Lower leg skin (tissue), 3 donors: ENCODE measurements at regions not wholly inside any gene's neighbourhood (a gene's known extent, or its start where the extent isn't known, plus 50 kb on each side); places are given as distances from the start of the nearest gene placed in this dataset.

Experiments
- POLR2A ChIP-seq, 2 donors: fragments of 450-650 bp; IDR thresholded peaks; one replicate each; pipeline ENCODE4 v1.6.1; 2016 to 2017; ENCODE audit warnings: antibody characterized with exemption in 2 of 2, mild to moderate bottlenecking in 1 of 2, moderate library complexity in 1 of 2
- TF ChIP-seq, protein P1 (sequence below), 3 donors: fragments of 450-650 bp; IDR thresholded peaks; one replicate each; pipeline ENCODE4 v1.5.1; 2016; ENCODE audit warnings: antibody characterized with exemption in 3 of 3, mild to moderate bottlenecking in 3 of 3, moderate library complexity in 2 of 3

DNA sequence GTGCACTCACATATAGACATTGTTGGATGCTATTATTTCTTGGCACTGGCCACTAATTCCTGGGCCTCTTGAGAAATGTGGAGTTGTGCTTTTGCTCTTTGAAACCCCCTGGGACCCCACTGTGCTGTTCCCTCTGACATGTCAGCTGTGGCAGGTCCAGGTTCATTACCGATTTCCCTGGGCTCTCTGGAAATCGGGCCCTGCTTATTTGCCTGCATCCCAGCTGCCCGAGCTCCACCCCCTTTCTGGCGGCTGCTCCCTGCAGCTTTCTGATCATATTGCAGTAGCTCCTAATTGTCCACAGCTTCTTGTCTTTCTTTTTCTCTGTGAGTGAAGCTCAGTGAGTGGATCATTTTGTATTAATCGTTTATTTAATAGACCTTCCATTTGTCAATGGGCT is 183.7 kb upstream of the FAM78B start:
- TF ChIP-seq POLR2A (IDR thresholded peaks at IDR 0.05): no peak
- TF ChIP-seq, protein P1, sequence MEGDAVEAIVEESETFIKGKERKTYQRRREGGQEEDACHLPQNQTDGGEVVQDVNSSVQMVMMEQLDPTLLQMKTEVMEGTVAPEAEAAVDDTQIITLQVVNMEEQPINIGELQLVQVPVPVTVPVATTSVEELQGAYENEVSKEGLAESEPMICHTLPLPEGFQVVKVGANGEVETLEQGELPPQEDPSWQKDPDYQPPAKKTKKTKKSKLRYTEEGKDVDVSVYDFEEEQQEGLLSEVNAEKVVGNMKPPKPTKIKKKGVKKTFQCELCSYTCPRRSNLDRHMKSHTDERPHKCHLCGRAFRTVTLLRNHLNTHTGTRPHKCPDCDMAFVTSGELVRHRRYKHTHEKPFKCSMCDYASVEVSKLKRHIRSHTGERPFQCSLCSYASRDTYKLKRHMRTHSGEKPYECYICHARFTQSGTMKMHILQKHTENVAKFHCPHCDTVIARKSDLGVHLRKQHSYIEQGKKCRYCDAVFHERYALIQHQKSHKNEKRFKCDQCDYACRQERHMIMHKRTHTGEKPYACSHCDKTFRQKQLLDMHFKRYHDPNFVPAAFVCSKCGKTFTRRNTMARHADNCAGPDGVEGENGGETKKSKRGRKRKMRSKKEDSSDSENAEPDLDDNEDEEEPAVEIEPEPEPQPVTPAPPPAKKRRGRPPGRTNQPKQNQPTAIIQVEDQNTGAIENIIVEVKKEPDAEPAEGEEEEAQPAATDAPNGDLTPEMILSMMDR (IDR thresholded peaks at IDR 0.05): no peak
